GM19238 (cell line): ENCODE measurements at regions not wholly inside any gene's neighbourhood (a gene's known extent, or its start where the extent isn't known, plus 50 kb on each side); places are given as distances from the start of the nearest gene placed in this dataset.

Experiments
- DNase-seq: peaks from one replicate; pipeline ENCODE4 v3.0.0; 2011; ENCODE audit warnings: low spot score; ENCODE audit not compliant: insufficient read length

GRCh38 chr6:54057058-54057457 is 54.2 kb upstream of the MLIP start:
- DNase-seq, result no peak

- no peak for DNase-seq
Observed at GRCh38 chr6:54058236-54058635, 53.0 kb upstream of the MLIP start.

- no peak for DNase-seq
Observed at GRCh38 chr6:54059683-54060082, 51.6 kb upstream of the MLIP start.

- DNase-seq, result no peak
Observed at GRCh38 chr6:54060286-54060685, 51.0 kb upstream of the MLIP start.
